NT2/D1 (cell line): ENCODE measurements at regions not wholly inside any gene's neighbourhood (a gene's known extent, or its start where the extent isn't known, plus 50 kb on each side); places are given as distances from the start of the nearest gene placed in this dataset.

Source experiments
- SUZ12 ChIP-seq: IDR thresholded peaks from 2 replicates; pipeline ENCODE4 v1.6.1; 2011; ENCODE audit not compliant: insufficient read length, insufficient read depth; ENCODE audit errors: extremely low read depth
- YY1 ChIP-seq: IDR thresholded peaks from 2 replicates; pipeline ENCODE4 v1.6.1; 2011; ENCODE audit not compliant: insufficient read length, insufficient read depth
- ZNF274 ChIP-seq: IDR thresholded peaks from 2 replicates; pipeline ENCODE4 v1.6.1; 2011; ENCODE audit warnings: mild to moderate bottlenecking, low read depth, low read length

GRCh38 chr5:73288803-73289720, 116.1 kb downstream of the TMEM174 start:
- no peak for TF ChIP-seq YY1
- no peak for TF ChIP-seq ZNF274
- TF ChIP-seq SUZ12: no peak
